Panc1 (cell line): ENCODE measurements at regions not wholly inside any gene's neighbourhood (a gene's known extent, or its start where the extent isn't known, plus 50 kb on each side); places are given as distances from the start of the nearest gene placed in this dataset.

Experiments used
- ATAC-seq: fragments of 200-7000 bp; cut with Tn5 transposase; 2 replicates; pipeline ENCODE4 v1.9.1; 2020; ENCODE audit warnings: mild to moderate bottlenecking, moderate library complexity
- BruUV-seq: library from RNA; stranded (reverse); fragments of 400-500 nt; replicated peaks from 2 replicates; lab custom pipeline; 2021; lab: Mats Ljungman, UMichigan
- CTCF ChIA-PET: fragments of 300-600 bp; sonication (Branson Sonifier 250); formaldehyde crosslinking; loops from one replicate; lab custom pipeline; 2022; ENCODE audit warnings: antibody characterized with exemption; lab: Charles Lee
- POLR2A ChIA-PET: fragments of 300-600 bp; sonication (Branson Sonifier 250); formaldehyde crosslinking; loops from one replicate; lab custom pipeline; 2022; ENCODE audit warnings: antibody characterized with exemption; lab: Charles Lee
- DNase-seq: peaks from one replicate; pipeline ENCODE4 v3.0.0-alpha.2; 2010; ENCODE audit warnings: low read depth, low spot score
- H3K27ac ChIP-seq: 2 replicates; pipeline ENCODE4 v1.5.1; 2011; ENCODE audit warnings: mild to moderate bottlenecking, low read length, inconsistent platforms
- H3K27me3 ChIP-seq: fragments of 200-500 bp; sonication (Bioruptor generic); 2 replicates; pipeline ENCODE4 v1.6.0; 2014; ENCODE audit warnings: low read length, inconsistent platforms; ENCODE audit not compliant: control insufficient read depth, insufficient read depth
- H3K36me3 ChIP-seq: fragments of 200-500 bp; sonication (Bioruptor generic); 2 replicates; pipeline ENCODE4 v1.5.1; 2014; ENCODE audit warnings: inconsistent platforms, mild to moderate bottlenecking, low read length, moderate library complexity; ENCODE audit not compliant: control insufficient read depth, insufficient read depth
- H3K4me1 ChIP-seq: 2 replicates; pipeline ENCODE4 v1.5.1; 2011; ENCODE audit warnings: inconsistent platforms, mild to moderate bottlenecking, low read length, moderate library complexity; ENCODE audit not compliant: control insufficient read depth, insufficient read depth
- H3K4me3 ChIP-seq, 2 experiments: 2 replicates each; pipeline ENCODE4 v1.5.1; 2011 to 2012; ENCODE audit warnings: low read depth in 2 of 2, low read length in 2 of 2, mild to moderate bottlenecking in 2 of 2, inconsistent platforms in 1 of 2, moderate library complexity in 1 of 2
- H3K9me3 ChIP-seq: fragments of 200-500 bp; sonication (Bioruptor generic); 2 replicates; pipeline ENCODE4 v1.5.1; 2014; ENCODE audit warnings: low read depth, mild to moderate bottlenecking, inconsistent platforms, low read length, moderate library complexity; ENCODE audit not compliant: control insufficient read depth, insufficient read depth
- POLR2AphosphoS5 ChIP-seq: IDR thresholded peaks from 2 replicates; pipeline ENCODE4 v1.6.1; 2012; ENCODE audit warnings: mild to moderate bottlenecking, low read depth, low read length, moderate library complexity
- SIN3A ChIP-seq: IDR thresholded peaks from 2 replicates; pipeline ENCODE4 v1.6.1; 2012; ENCODE audit warnings: low read depth, mild to moderate bottlenecking, low read length, moderate library complexity, borderline replicate concordance; ENCODE audit not compliant: insufficient read depth
- TCF7L2 ChIP-seq: IDR thresholded peaks from 2 replicates; pipeline ENCODE4 v1.6.1; 2011; ENCODE audit warnings: mild to moderate bottlenecking, low read depth, low read length, inconsistent platforms
- in situ Hi-C: cut with HindIII; loops from 2 replicates; pipeline ENCODE4 v1.10.0; 2016; ENCODE audit warnings: low sequenced_read_pairs, low pct_unique_long_range_greater_than_20kb
- intact Hi-C: fragments of 100-400 bp; cut with micrococcal nuclease; formaldehyde crosslinking; loops from one replicate; pipeline ENCODE4 v1.10.0; 2022; ENCODE audit not compliant: unreplicated experiment
- TF ChIP-seq, protein P1 (sequence below), 2 experiments: IDR thresholded peaks; 2 replicates each; pipeline ENCODE4 v1.6.1; 2011 to 2012; ENCODE audit warnings: low read depth in 2 of 2, control low read depth in 1 of 2, low read length in 1 of 2, mild to moderate bottlenecking in 1 of 2, moderate library complexity in 1 of 2; ENCODE audit not compliant: insufficient read depth in 1 of 2
- TF ChIP-seq, protein P2 (sequence below): fragments of 450-650 bp; IDR thresholded peaks from 2 replicates; pipeline ENCODE4 v1.5.1; 2017; ENCODE audit warnings: mild to moderate bottlenecking

DNA sequence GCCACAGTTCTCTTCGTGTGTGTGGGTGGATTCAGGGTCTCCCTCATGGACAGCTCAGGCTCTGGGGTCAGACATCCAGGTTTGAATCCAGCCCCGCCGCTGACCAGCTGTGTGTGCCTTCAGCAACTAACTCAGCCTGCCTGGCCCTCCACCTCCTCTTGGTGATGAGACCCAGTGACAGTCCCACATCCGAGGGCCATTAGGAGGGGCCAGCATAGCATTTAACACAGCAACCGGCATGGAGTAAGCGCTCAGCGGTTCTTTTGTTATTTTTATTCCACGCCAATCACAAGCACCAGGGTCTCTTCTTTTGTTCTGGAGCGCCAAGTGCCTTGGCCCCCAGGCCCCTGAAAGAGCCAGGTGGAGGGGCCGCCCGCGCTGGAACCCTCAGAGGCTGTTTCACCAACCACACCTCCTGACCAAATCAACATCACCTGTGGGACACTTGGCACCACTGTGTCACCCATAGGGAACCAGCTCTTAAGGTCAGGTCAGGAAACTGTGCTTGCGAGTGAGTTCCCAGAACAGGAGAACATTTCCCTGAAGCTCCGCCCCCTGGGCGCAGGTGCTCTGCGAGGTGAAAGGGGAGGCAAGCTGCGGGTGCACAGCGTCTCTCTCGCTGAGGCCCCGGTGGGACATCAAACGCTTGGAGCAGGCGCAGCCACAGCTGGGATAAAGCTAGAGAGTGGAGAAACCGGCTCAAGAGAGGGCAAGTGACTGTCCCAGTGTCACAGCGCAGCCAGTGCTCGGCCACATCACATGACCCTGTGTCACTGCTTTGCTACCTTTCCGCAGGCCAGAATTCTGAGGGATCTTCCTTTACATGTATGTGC, 311.3 kb downstream of the UACA start:
- in situ Hi-C loops = no loop called here

GRCh38 chr15:70450142-70450443, 313.3 kb downstream of the UACA start:
- TF ChIP-seq TCF7L2 (no peak), SIN3A (no peak), POLR2AphosphoS5 (no peak)
- TF ChIP-seq, protein P1, sequence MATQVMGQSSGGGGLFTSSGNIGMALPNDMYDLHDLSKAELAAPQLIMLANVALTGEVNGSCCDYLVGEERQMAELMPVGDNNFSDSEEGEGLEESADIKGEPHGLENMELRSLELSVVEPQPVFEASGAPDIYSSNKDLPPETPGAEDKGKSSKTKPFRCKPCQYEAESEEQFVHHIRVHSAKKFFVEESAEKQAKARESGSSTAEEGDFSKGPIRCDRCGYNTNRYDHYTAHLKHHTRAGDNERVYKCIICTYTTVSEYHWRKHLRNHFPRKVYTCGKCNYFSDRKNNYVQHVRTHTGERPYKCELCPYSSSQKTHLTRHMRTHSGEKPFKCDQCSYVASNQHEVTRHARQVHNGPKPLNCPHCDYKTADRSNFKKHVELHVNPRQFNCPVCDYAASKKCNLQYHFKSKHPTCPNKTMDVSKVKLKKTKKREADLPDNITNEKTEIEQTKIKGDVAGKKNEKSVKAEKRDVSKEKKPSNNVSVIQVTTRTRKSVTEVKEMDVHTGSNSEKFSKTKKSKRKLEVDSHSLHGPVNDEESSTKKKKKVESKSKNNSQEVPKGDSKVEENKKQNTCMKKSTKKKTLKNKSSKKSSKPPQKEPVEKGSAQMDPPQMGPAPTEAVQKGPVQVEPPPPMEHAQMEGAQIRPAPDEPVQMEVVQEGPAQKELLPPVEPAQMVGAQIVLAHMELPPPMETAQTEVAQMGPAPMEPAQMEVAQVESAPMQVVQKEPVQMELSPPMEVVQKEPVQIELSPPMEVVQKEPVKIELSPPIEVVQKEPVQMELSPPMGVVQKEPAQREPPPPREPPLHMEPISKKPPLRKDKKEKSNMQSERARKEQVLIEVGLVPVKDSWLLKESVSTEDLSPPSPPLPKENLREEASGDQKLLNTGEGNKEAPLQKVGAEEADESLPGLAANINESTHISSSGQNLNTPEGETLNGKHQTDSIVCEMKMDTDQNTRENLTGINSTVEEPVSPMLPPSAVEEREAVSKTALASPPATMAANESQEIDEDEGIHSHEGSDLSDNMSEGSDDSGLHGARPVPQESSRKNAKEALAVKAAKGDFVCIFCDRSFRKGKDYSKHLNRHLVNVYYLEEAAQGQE (IDR thresholded peaks at IDR 0.05; ENCODE audit: insufficient read depth in 1 of 2, low read depth in 2 of 2, low read length in 1 of 2) = no peak
- TF ChIP-seq, protein P2, sequence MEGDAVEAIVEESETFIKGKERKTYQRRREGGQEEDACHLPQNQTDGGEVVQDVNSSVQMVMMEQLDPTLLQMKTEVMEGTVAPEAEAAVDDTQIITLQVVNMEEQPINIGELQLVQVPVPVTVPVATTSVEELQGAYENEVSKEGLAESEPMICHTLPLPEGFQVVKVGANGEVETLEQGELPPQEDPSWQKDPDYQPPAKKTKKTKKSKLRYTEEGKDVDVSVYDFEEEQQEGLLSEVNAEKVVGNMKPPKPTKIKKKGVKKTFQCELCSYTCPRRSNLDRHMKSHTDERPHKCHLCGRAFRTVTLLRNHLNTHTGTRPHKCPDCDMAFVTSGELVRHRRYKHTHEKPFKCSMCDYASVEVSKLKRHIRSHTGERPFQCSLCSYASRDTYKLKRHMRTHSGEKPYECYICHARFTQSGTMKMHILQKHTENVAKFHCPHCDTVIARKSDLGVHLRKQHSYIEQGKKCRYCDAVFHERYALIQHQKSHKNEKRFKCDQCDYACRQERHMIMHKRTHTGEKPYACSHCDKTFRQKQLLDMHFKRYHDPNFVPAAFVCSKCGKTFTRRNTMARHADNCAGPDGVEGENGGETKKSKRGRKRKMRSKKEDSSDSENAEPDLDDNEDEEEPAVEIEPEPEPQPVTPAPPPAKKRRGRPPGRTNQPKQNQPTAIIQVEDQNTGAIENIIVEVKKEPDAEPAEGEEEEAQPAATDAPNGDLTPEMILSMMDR = no peak
- H3K9me3 ChIP-seq = no peaks in the 10 kb centered on the region
- in situ Hi-C loops = no loop called here
- ChIA-PET CTCF (no interaction called here), POLR2A (no interaction called here)
- DNase-seq = no peak
- no peak overlapping the region for H3K4me3 ChIP-seq
- no peaks in the 10 kb centered on the region for H3K27me3 ChIP-seq
- H3K4me1 ChIP-seq = no peaks in the 10 kb centered on the region
- no peaks in the 10 kb centered on the region for H3K36me3 ChIP-seq
- no peak for ATAC-seq
- BruUV-seq = no TSS peak
- H3K27ac ChIP-seq = no peak overlapping the region
- intact Hi-C loops = no loop called here

More for the DNA sequence above, 311.3 kb downstream of the UACA start:
- H3K4me3 ChIP-seq = no peak overlapping the region
- no peak overlapping the region for H3K27ac ChIP-seq
- no peaks in the 10 kb centered on the region for H3K4me1 ChIP-seq
- TF ChIP-seq SIN3A (no peak), POLR2AphosphoS5 (no peak)
- H3K27me3 ChIP-seq = no peaks in the 10 kb centered on the region
- ChIA-PET POLR2A (no interaction called here), CTCF (interaction anchor here (1.1 kb wide), 1 partner anchor 15 kb away, joined by 5 read pairs; no protein-coding TSS in a partner anchor)
- no peak for ATAC-seq
- DNase-seq = no peak
- no peaks in the 10 kb centered on the region for H3K9me3 ChIP-seq
- no peaks in the 10 kb centered on the region for H3K36me3 ChIP-seq
- no TSS peak for BruUV-seq
- intact Hi-C loops = no loop called here
